ENCODE measurements at regions not wholly inside any gene's neighbourhood (a gene's known extent, or its start where the extent isn't known, plus 50 kb on each side); places are given as distances from the start of the nearest gene placed in this dataset.

DNA sequence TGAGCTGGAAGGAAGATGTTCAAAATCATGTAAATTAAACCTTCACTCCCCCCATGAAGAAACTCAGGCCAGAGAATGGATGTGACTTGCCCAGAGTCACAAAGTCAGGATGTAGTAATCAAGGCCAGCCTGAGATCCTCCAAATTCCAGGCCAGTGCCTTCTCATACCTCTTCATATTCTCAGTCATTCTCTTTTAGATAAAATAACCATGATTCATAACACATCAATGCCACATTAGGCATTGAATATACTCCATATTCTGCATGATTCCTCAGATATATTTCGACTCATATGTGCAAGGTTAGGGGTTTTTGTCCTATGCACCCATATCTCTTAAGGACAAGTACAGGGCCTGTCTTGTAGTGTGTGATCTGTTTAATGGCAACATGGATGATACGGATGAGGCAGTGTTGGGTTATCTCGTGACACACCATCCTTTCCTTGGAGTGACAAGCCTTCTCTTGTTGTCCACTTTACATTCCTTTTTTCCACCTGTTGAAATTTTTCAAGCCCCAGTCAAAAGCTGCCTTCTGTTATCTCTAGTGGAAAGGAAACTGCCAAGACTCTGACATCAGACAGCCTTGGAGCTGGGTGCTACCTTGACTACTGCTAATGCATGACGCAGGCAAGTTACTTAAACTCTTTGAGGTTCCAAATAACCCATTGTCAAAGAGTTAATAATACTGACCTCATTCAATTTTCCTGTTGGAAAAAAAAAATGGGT is 227.5 kb upstream of the NR4A3 start:
- Histone ChIP-seq H3K4me2 (ENCODE audit: low read depth, low read length, poor library complexity, severe bottlenecking) (no peak overlapping the region), H3K9me2 (replicated peaks; ENCODE audit: low read depth, low read length) (no peaks in the 10 kb centered on the region), H4K20me1 (ENCODE audit: insufficient read depth, low read length, poor library complexity, severe bottlenecking) (no peaks in the 10 kb centered on the region), H3K36me3 (ENCODE audit: insufficient read depth, low read length) (no peaks in the 10 kb centered on the region), H3K79me2 (ENCODE audit: insufficient read depth, low read length) (no peaks in the 10 kb centered on the region), H3K27me3 (ENCODE audit: insufficient read depth, low read length, poor library complexity, severe bottlenecking) (no peaks in the 10 kb centered on the region), H3K9ac (ENCODE audit: low read depth, low read length, poor library complexity, severe bottlenecking) (no peak overlapping the region), H3F3A (ENCODE audit: low read depth) (no peaks in the 10 kb centered on the region), H3K4me3 (ENCODE audit: low read length, poor library complexity, severe bottlenecking) (no peak overlapping the region), H3K9me3 (ENCODE audit: insufficient read depth, low read depth, low read length) (no peaks in the 10 kb centered on the region), H2AFZ (ENCODE audit: low read length) (no peak overlapping the region), H3K4me1 (ENCODE audit: insufficient read depth, low read length, poor library complexity, severe bottlenecking) (no peaks in the 10 kb centered on the region)
- TF ChIP-seq, protein P1, sequence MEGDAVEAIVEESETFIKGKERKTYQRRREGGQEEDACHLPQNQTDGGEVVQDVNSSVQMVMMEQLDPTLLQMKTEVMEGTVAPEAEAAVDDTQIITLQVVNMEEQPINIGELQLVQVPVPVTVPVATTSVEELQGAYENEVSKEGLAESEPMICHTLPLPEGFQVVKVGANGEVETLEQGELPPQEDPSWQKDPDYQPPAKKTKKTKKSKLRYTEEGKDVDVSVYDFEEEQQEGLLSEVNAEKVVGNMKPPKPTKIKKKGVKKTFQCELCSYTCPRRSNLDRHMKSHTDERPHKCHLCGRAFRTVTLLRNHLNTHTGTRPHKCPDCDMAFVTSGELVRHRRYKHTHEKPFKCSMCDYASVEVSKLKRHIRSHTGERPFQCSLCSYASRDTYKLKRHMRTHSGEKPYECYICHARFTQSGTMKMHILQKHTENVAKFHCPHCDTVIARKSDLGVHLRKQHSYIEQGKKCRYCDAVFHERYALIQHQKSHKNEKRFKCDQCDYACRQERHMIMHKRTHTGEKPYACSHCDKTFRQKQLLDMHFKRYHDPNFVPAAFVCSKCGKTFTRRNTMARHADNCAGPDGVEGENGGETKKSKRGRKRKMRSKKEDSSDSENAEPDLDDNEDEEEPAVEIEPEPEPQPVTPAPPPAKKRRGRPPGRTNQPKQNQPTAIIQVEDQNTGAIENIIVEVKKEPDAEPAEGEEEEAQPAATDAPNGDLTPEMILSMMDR (conservative IDR thresholded peaks at IDR 0.05; ENCODE audit: low read length): no peak
- no peak for TF ChIP-seq EZH2phosphoT487 (IDR thresholded peaks at IDR 0.05; ENCODE audit: borderline replicate concordance)

DNA sequence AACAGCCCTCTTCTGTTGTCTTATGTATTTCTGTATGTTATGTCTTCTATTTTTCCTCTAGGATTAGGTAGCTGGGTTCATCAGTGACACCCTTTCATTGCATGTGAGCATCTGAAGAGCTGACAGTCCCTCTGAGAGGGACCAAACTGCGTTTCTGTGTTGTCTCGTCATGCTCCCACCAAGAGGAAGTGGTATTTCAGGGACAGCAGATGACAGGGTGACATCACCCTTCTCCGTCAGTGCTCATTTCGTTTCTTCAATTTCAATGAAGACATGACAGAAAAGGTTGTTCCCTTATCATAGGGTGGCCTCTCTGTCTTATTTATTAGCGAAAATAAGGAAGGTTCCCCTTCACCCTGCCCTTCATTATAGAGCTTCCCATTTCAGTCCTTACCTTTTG is 225.9 kb upstream of the NR4A3 start:
- H3K79me2 ChIP-seq (ENCODE audit: insufficient read depth, low read length): no peaks in the 10 kb centered on the region
- H3K27me3 ChIP-seq (ENCODE audit: insufficient read depth, low read length, poor library complexity, severe bottlenecking): no peaks in the 10 kb centered on the region
- H3K9me3 ChIP-seq (ENCODE audit: insufficient read depth, low read depth, low read length): no peaks in the 10 kb centered on the region
- no peak for TF ChIP-seq EZH2phosphoT487 (IDR thresholded peaks at IDR 0.05; ENCODE audit: borderline replicate concordance)
- TF ChIP-seq, protein P1 (conservative IDR thresholded peaks at IDR 0.05; ENCODE audit: low read length): no peak
- no peak overlapping the region for H2AFZ ChIP-seq (ENCODE audit: low read length)
- no peak overlapping the region for H3K4me2 ChIP-seq (ENCODE audit: low read depth, low read length, poor library complexity, severe bottlenecking)
- no peaks in the 10 kb centered on the region for H3K9me2 ChIP-seq (replicated peaks; ENCODE audit: low read depth, low read length)
- H3K4me1 ChIP-seq (ENCODE audit: insufficient read depth, low read length, poor library complexity, severe bottlenecking): no peaks in the 10 kb centered on the region
- H3F3A ChIP-seq (ENCODE audit: low read depth): no peaks in the 10 kb centered on the region
- no peak overlapping the region for H3K9ac ChIP-seq (ENCODE audit: low read depth, low read length, poor library complexity, severe bottlenecking)
- H3K4me3 ChIP-seq (ENCODE audit: low read length, poor library complexity, severe bottlenecking): no peak overlapping the region
- H3K36me3 ChIP-seq (ENCODE audit: insufficient read depth, low read length): no peaks in the 10 kb centered on the region
- H4K20me1 ChIP-seq (ENCODE audit: insufficient read depth, low read length, poor library complexity, severe bottlenecking): no peaks in the 10 kb centered on the region

DNA sequence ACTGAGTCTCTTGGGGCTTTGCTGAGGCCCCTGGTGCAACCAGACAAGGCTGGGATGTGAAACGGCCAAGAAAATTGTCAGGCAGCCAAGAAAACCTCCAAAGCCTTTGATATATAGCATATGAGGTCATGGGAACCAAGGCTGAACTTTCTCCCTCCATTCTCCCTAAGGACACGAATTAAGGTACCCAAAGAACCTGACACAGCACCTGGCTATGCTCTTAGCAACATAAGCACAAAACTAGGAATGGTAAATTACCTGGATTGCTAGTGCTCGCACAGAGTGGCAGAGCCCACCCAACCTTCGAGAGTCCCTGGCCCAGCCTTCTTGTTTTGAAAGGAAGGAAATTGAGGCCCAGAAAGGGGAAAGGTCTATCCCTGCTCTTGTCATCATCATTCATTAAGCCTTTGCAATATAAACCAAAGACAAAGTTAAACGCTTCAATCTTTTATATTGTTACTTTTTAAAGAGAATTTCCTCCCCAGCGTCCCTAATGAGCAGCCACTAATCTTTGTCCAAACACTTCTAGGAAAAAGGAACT is 220.0 kb upstream of the NR4A3 start:
- TF ChIP-seq, protein P1 (conservative IDR thresholded peaks at IDR 0.05; ENCODE audit: low read length): no peak
- TF ChIP-seq EZH2phosphoT487 (IDR thresholded peaks at IDR 0.05; ENCODE audit: borderline replicate concordance): no peak
- no peaks in the 10 kb centered on the region for H4K20me1 ChIP-seq (ENCODE audit: insufficient read depth, low read length, poor library complexity, severe bottlenecking)
- H3K4me1 ChIP-seq (ENCODE audit: insufficient read depth, low read length, poor library complexity, severe bottlenecking): no peaks in the 10 kb centered on the region
- no peak overlapping the region for H2AFZ ChIP-seq (ENCODE audit: low read length)
- H3K79me2 ChIP-seq (ENCODE audit: insufficient read depth, low read length): no peaks in the 10 kb centered on the region
- H3K4me3 ChIP-seq (ENCODE audit: low read length, poor library complexity, severe bottlenecking): no peak overlapping the region
- H3K27me3 ChIP-seq (ENCODE audit: insufficient read depth, low read length, poor library complexity, severe bottlenecking): no peaks in the 10 kb centered on the region
- no peaks in the 10 kb centered on the region for H3F3A ChIP-seq (ENCODE audit: low read depth)
- H3K9ac ChIP-seq (ENCODE audit: low read depth, low read length, poor library complexity, severe bottlenecking): no peak overlapping the region
- H3K9me3 ChIP-seq (ENCODE audit: insufficient read depth, low read depth, low read length): no peaks in the 10 kb centered on the region
- H3K4me2 ChIP-seq (ENCODE audit: low read depth, low read length, poor library complexity, severe bottlenecking): no peak overlapping the region
- H3K9me2 ChIP-seq (replicated peaks; ENCODE audit: low read depth, low read length): no peaks in the 10 kb centered on the region
- H3K36me3 ChIP-seq (ENCODE audit: insufficient read depth, low read length): no peaks in the 10 kb centered on the region
